ENCODE measurements at regions not wholly inside any gene's neighbourhood (a gene's known extent, or its start where the extent isn't known, plus 50 kb on each side); places are given as distances from the start of the nearest gene placed in this dataset.

- DNase-seq, result no peak
Measured at GRCh38 chr20:39954621-39955020, 734.4 kb downstream of the MAFB start.

- no peak for DNase-seq
Measured at GRCh38 chr20:39946931-39947330, 742.1 kb downstream of the MAFB start.

- DNase-seq, result no peak
Measured at GRCh38 chr20:39946053-39946810, 742.8 kb downstream of the MAFB start.

- no peak for DNase-seq
Measured at GRCh38 chr20:39944861-39945260, 744.2 kb downstream of the MAFB start.

GRCh38 chr20:39943336-39943735, 745.7 kb downstream of the MAFB start:
- DNase-seq, result no peak

GRCh38 chr20:39941245-39941644, 747.8 kb downstream of the MAFB start:
- DNase-seq, result no peak

GRCh38 chr20:39939241-39939865, 749.7 kb downstream of the MAFB start:
- no peak for DNase-seq

GRCh38 chr20:39936401-39936800, 752.6 kb downstream of the MAFB start:
- DNase-seq, result no peak

- DNase-seq, result no peak
Measured at GRCh38 chr20:39935901-39936300, 753.1 kb downstream of the MAFB start.

GRCh38 chr20:39916236-39916765, 772.7 kb downstream of the MAFB start:
- DNase-seq, result no peak

- no peak for DNase-seq
Measured at GRCh38 chr20:39913274-39913673, 775.8 kb downstream of the MAFB start.

- no peak for DNase-seq
Measured at GRCh38 chr20:39911497-39911896, 777.5 kb downstream of the MAFB start.

- no peak for DNase-seq
Measured at GRCh38 chr20:39910536-39910935, 778.5 kb downstream of the MAFB start.

GRCh38 chr20:39909447-39909846, 779.6 kb downstream of the MAFB start:
- no peak for DNase-seq

- no peak for DNase-seq
Measured at GRCh38 chr20:39904476-39905112, 784.4 kb downstream of the MAFB start.

- no peak for DNase-seq
Measured at GRCh38 chr20:39903806-39904465, 785.1 kb downstream of the MAFB start.

GRCh38 chr20:39899881-39900280, 789.2 kb downstream of the MAFB start:
- DNase-seq, result no peak

- DNase-seq, result no peak
Measured at GRCh38 chr20:39898467-39898852, 790.6 kb downstream of the MAFB start.

- no peak for DNase-seq
Measured at GRCh38 chr20:39897781-39898466, 791.1 kb downstream of the MAFB start.

GRCh38 chr20:39897058-39897457, 792.0 kb downstream of the MAFB start:
- no peak for DNase-seq

GRCh38 chr20:39894067-39894466, 795.0 kb downstream of the MAFB start:
- DNase-seq, result no peak

GRCh38 chr20:39893003-39893685, 795.9 kb downstream of the MAFB start:
- DNase-seq, result no peak
